ENCODE measurements at regions not wholly inside any gene's neighbourhood (a gene's known extent, or its start where the extent isn't known, plus 50 kb on each side); places are given as distances from the start of the nearest gene placed in this dataset.

DNA sequence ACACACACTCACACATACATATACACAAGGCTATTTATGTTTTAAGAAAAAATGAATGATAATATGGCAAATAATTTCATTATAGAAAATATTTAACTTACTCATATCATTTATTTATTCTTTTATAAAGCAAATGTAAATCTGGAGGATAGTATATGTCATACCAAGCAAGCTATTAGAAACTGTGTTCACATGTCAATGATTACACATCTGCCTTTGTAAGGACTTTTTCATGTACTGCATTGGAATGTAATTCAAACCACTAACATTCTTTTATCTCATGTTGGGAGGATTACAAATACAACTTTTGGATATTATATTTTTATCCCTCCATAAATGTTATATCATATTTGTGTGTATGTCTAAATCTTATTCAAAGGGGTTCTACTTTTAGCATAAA is 1887.4 kb downstream of the NCAM2 start:
- TF ChIP-seq, protein P1, sequence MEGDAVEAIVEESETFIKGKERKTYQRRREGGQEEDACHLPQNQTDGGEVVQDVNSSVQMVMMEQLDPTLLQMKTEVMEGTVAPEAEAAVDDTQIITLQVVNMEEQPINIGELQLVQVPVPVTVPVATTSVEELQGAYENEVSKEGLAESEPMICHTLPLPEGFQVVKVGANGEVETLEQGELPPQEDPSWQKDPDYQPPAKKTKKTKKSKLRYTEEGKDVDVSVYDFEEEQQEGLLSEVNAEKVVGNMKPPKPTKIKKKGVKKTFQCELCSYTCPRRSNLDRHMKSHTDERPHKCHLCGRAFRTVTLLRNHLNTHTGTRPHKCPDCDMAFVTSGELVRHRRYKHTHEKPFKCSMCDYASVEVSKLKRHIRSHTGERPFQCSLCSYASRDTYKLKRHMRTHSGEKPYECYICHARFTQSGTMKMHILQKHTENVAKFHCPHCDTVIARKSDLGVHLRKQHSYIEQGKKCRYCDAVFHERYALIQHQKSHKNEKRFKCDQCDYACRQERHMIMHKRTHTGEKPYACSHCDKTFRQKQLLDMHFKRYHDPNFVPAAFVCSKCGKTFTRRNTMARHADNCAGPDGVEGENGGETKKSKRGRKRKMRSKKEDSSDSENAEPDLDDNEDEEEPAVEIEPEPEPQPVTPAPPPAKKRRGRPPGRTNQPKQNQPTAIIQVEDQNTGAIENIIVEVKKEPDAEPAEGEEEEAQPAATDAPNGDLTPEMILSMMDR (IDR thresholded peaks at IDR 0.05) = no peak
- no peak for TF ChIP-seq POLR2A (IDR thresholded peaks at IDR 0.05)
